GM23338 (cell line): ENCODE measurements at regions not wholly inside any gene's neighbourhood (a gene's known extent, or its start where the extent isn't known, plus 50 kb on each side); places are given as distances from the start of the nearest gene placed in this dataset.

Source experiments
- ATAC-seq: fragments of 200-7000 bp; cut with Tn5 transposase; 3 replicates; pipeline ENCODE4 v1.9.1; 2020
- DNase-seq: peaks from one replicate; pipeline ENCODE4 v3.0.0-alpha.2; 2015; ENCODE audit warnings: low spot score
- H2AFZ ChIP-seq: fragments of 200-600 bp; sonication (generic); 2 replicates; pipeline ENCODE4 v1.8.0; 2016; ENCODE audit warnings: antibody characterized with exemption, mild to moderate bottlenecking, moderate library complexity
- H3F3A ChIP-seq: fragments of 200-600 bp; sonication (generic); replicated peaks from 2 replicates; pipeline ENCODE4 v1.8.0; 2017; ENCODE audit warnings: antibody characterized with exemption, mixed run types, low read depth
- H3K27ac ChIP-seq: fragments of 200-600 bp; sonication (generic); 2 replicates; pipeline ENCODE4 v1.6.1; 2016; ENCODE audit warnings: low read depth
- H3K27me3 ChIP-seq: fragments of 200-600 bp; sonication (generic); 2 replicates; pipeline ENCODE4 v1.8.0; 2016; ENCODE audit warnings: mild to moderate bottlenecking, mixed run types, moderate library complexity; ENCODE audit not compliant: insufficient read depth
- H3K36me3 ChIP-seq: fragments of 200-600 bp; sonication (generic); 2 replicates; pipeline ENCODE4 v1.8.0; 2016; ENCODE audit warnings: mild to moderate bottlenecking; ENCODE audit not compliant: insufficient read depth
- H3K4me1 ChIP-seq: fragments of 200-600 bp; sonication (generic); 2 replicates; pipeline ENCODE4 v1.8.0; 2016; ENCODE audit warnings: mild to moderate bottlenecking, moderate library complexity; ENCODE audit not compliant: insufficient read depth
- H3K4me2 ChIP-seq: fragments of 200-600 bp; sonication (generic); 2 replicates; pipeline ENCODE4 v1.7.1; 2017; ENCODE audit warnings: mixed run types
- H3K4me3 ChIP-seq: fragments of 200-600 bp; sonication (generic); 2 replicates; pipeline ENCODE4 v1.6.1; 2016; ENCODE audit warnings: mixed run types
- H3K79me2 ChIP-seq: fragments of 200-600 bp; sonication (generic); replicated peaks from 2 replicates; pipeline ENCODE4 v1.8.0; 2017; ENCODE audit warnings: mild to moderate bottlenecking; ENCODE audit not compliant: insufficient read depth
- H3K9me2 ChIP-seq: fragments of 200-600 bp; sonication (generic); 2 replicates; pipeline ENCODE4 v1.8.0; 2017; ENCODE audit not compliant: insufficient read depth
- H4K20me1 ChIP-seq: fragments of 200-600 bp; sonication (generic); replicated peaks from 2 replicates; pipeline ENCODE4 v1.8.0; 2017; ENCODE audit warnings: mild to moderate bottlenecking; ENCODE audit not compliant: insufficient read depth
- H3K27ac Mint-ChIP-seq: 2 replicates; pipeline ENCODE4 v1.8.0; 2020; ENCODE audit warnings: inconsistent platforms, mild to moderate bottlenecking, moderate library complexity, mixed read lengths
- H3K27me3 Mint-ChIP-seq: 3 replicates; pipeline ENCODE4 v1.8.0; 2022; ENCODE audit warnings: low read depth, mild to moderate bottlenecking, moderate library complexity, mixed read lengths, inconsistent platforms; ENCODE audit not compliant: insufficient read depth, poor library complexity
- H3K36me3 Mint-ChIP-seq: 3 replicates; pipeline ENCODE4 v1.8.0; 2021; ENCODE audit warnings: low read depth, mild to moderate bottlenecking, inconsistent platforms, moderate library complexity, mixed read lengths
- H3K4me1 Mint-ChIP-seq: 3 replicates; pipeline ENCODE4 v1.8.0; 2020; ENCODE audit warnings: mild to moderate bottlenecking, inconsistent platforms, mixed read lengths
- H3K4me3 Mint-ChIP-seq: 3 replicates; pipeline ENCODE4 v1.8.0; 2021; ENCODE audit warnings: moderate library complexity, mild to moderate bottlenecking, inconsistent platforms, mixed read lengths
- H3K9me3 Mint-ChIP-seq: 3 replicates; pipeline ENCODE4 v1.8.0; 2020; ENCODE audit warnings: moderate library complexity, mild to moderate bottlenecking, inconsistent platforms, mixed read lengths
- ETS1 ChIP-seq: IDR thresholded peaks from 2 replicates; pipeline ENCODE4 v1.6.1; 2016; ENCODE audit warnings: antibody characterized with exemption
- EZH2 ChIP-seq: fragments of 200-600 bp; sonication (generic); IDR thresholded peaks from one replicate; pipeline ENCODE4 v1.8.0; 2017; ENCODE audit warnings: antibody characterized with exemption, mild to moderate bottlenecking, low read depth; ENCODE audit not compliant: unreplicated experiment
- EZH2phosphoT487 ChIP-seq: fragments of 200-600 bp; sonication (generic); IDR thresholded peaks from one replicate; pipeline ENCODE4 v1.8.1; 2018; ENCODE audit warnings: antibody characterized with exemption; ENCODE audit not compliant: unreplicated experiment
- NANOG ChIP-seq: IDR thresholded peaks from 2 replicates; pipeline ENCODE4 v1.6.1; 2016; ENCODE audit warnings: antibody characterized with exemption, borderline replicate concordance
- ZNF331 ChIP-seq: fragments of 250-450 bp; sonication (Bioruptor Pico); IDR thresholded peaks from 2 replicates; pipeline ENCODE4 v1.5.0; 2020; ENCODE audit warnings: low read depth, mild to moderate bottlenecking, moderate library complexity
- TF ChIP-seq, protein P1 (sequence below): IDR thresholded peaks from one replicate; pipeline ENCODE4 v1.6.1; 2018; ENCODE audit warnings: antibody characterized with exemption; ENCODE audit not compliant: unreplicated experiment

- Histone ChIP-seq H3K79me2 (no peaks in the 10 kb centered on the region), H3K4me3 (no peak overlapping the region), H2AFZ (peak overlapping the region; percentile 63; the same call in 1 of the 2 replicates), H3K27ac (no peak overlapping the region), H3K4me1 (0 out of 2 replicates have a peak, but pooled peaks cover 7% of the 10 kb centered on the region), H4K20me1 (no peaks in the 10 kb centered on the region), H3K4me2 (no peak overlapping the region), H3K9me2 (peaks cover 17% of the 10 kb centered on the region), H3K36me3 (no peaks in the 10 kb centered on the region), H3K27me3 (no peaks in the 10 kb centered on the region), H3F3A (no peaks in the 10 kb centered on the region)
- H3K27me3 Mint-ChIP-seq: peaks cover 5% of the 10 kb centered on the region
- DNase-seq (no peak), ATAC-seq (no peak)
- peaks cover 15% of the 10 kb centered on the region; the same call in 2 of the 3 replicates for H3K4me1 Mint-ChIP-seq
- H3K4me3 Mint-ChIP-seq: no peak overlapping the region
- H3K27ac Mint-ChIP-seq: no peak overlapping the region
- H3K36me3 Mint-ChIP-seq: no peaks in the 10 kb centered on the region
- no peaks in the 10 kb centered on the region for H3K9me3 Mint-ChIP-seq
- no peak for TF ChIP-seq EZH2
- TF ChIP-seq EZH2phosphoT487: no peak
- no peak for TF ChIP-seq ZNF331 (CRISPR knock-in tag)
- TF ChIP-seq, protein P1, sequence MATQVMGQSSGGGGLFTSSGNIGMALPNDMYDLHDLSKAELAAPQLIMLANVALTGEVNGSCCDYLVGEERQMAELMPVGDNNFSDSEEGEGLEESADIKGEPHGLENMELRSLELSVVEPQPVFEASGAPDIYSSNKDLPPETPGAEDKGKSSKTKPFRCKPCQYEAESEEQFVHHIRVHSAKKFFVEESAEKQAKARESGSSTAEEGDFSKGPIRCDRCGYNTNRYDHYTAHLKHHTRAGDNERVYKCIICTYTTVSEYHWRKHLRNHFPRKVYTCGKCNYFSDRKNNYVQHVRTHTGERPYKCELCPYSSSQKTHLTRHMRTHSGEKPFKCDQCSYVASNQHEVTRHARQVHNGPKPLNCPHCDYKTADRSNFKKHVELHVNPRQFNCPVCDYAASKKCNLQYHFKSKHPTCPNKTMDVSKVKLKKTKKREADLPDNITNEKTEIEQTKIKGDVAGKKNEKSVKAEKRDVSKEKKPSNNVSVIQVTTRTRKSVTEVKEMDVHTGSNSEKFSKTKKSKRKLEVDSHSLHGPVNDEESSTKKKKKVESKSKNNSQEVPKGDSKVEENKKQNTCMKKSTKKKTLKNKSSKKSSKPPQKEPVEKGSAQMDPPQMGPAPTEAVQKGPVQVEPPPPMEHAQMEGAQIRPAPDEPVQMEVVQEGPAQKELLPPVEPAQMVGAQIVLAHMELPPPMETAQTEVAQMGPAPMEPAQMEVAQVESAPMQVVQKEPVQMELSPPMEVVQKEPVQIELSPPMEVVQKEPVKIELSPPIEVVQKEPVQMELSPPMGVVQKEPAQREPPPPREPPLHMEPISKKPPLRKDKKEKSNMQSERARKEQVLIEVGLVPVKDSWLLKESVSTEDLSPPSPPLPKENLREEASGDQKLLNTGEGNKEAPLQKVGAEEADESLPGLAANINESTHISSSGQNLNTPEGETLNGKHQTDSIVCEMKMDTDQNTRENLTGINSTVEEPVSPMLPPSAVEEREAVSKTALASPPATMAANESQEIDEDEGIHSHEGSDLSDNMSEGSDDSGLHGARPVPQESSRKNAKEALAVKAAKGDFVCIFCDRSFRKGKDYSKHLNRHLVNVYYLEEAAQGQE: no peak
Measured at GRCh38 chr5:8012131-8012977, 143.4 kb downstream of the MTRR start.

- no peak overlapping the region for H3K27ac ChIP-seq
- 0 out of 2 replicates have a peak, but pooled peaks cover 6% of the 10 kb centered on the region for H3K4me1 ChIP-seq
- peaks cover 12% of the 10 kb centered on the region; the same call in 2 of the 3 replicates for H3K4me1 Mint-ChIP-seq
- ATAC-seq (no peak), DNase-seq (no peak)
- H2AFZ ChIP-seq: no peak overlapping the region; the same call in 1 of the 2 replicates
- no peaks in the 10 kb centered on the region for H3K36me3 Mint-ChIP-seq
- TF ChIP-seq, protein P1: no peak
- TF ChIP-seq NANOG (no peak), ETS1 (no peak), EZH2phosphoT487 (no peak)
- H3F3A ChIP-seq: no peaks in the 10 kb centered on the region
- no peaks in the 10 kb centered on the region for H3K9me3 Mint-ChIP-seq
- no peaks in the 10 kb centered on the region for H3K27me3 ChIP-seq
- no peaks in the 10 kb centered on the region for H3K36me3 ChIP-seq
- no peaks in the 10 kb centered on the region for H4K20me1 ChIP-seq
- no peaks in the 10 kb centered on the region for H3K79me2 ChIP-seq
- H3K27ac Mint-ChIP-seq: peak overlapping the region; percentile 40; the same call in 1 of the 2 replicates
- H3K4me3 Mint-ChIP-seq: no peak overlapping the region
- peaks cover 17% of the 10 kb centered on the region for H3K9me2 ChIP-seq
- H3K27me3 Mint-ChIP-seq: peaks cover 5% of the 10 kb centered on the region
- no peak overlapping the region for H3K4me3 ChIP-seq
- H3K4me2 ChIP-seq: no peak overlapping the region
Measured at GRCh38 chr5:8013948-8014710, 145.2 kb downstream of the MTRR start.
